SIG-M5 (cell line): ENCODE measurements at regions not wholly inside any gene's neighbourhood (a gene's known extent, or its start where the extent isn't known, plus 50 kb on each side); places are given as distances from the start of the nearest gene placed in this dataset.

Experiments
- DNase-seq: peaks from one replicate; lab custom pipeline; 2025; lab: John Stamatoyannopoulos, UW

GRCh38 chr16:56090076-56090475 is 101.2 kb upstream of the GNAO1 start:
- no peak for DNase-seq

DNA sequence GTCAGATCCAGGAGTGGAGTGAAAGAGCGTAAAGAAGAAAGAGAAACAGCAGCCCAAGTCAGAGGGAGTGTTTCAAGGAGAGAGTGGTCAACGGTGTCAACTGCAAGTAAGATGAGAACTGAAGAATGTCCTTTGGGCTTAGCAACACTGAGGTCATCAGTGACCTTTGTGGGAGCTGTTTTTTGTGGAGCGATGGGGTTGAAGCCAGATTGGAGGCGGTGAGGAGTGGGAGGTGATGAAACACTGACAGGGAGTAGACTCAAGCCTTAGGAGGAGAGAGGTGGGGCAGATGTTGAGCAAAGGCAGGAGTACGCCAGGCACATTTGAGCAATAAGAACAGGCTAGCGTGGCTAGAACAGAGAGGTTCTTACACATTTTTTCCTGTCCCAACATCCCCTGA is 103.7 kb upstream of the GNAO1 start:
- no peak for DNase-seq

GRCh38 chr16:56081371-56081770 is 109.9 kb upstream of the GNAO1 start:
- no peak for DNase-seq

DNA sequence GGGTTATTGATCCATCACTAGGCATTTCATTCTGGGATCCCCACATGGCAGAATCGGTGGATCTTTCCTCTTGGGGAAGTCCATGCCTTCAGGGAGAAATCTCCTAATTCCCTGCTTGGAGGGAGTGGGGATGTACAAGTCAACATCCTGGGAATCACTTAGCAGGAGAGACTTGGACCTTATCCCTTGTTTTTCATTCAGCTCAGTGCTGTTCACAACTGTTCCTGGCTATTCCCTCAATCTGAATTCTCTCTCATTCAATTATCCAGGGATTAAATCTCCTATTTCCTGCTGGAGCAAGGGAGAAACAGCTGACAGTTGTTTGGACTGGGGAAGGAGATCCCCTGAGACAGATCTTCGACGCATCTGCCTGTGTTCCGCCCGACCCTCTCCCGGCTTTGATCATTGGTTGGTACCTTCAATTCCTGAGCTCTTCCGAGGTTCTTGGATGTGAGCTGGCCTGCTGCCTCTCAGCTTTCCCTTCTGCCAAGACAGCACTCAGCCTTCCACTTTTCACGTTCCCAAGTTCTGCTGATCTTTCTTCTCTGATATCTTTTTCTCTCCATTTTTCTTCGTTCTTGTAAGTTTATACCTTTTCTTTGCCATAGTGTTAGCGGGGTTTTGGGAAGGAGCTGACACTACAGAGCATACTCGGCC is 115.4 kb upstream of the GNAO1 start:
- no peak for DNase-seq

DNA sequence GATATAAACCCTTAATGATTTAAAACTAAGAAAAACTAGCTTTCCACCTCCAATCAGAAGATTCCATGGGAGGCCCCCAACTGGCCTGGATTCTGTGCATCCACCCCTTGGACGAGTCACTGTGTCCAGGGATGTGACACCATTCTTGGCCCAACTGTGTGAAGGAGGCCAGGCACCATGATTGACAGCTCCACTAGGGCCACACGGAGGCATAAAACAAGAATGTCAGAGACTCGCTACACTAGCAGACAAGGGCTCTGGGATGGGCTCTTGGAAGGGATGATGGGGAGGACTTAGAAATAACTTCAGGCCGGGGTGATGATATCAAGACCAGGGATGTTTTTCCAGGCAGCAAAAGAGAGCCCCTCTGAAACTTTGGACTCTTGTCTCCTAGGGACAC is 117.8 kb upstream of the GNAO1 start:
- no peak for DNase-seq

DNA sequence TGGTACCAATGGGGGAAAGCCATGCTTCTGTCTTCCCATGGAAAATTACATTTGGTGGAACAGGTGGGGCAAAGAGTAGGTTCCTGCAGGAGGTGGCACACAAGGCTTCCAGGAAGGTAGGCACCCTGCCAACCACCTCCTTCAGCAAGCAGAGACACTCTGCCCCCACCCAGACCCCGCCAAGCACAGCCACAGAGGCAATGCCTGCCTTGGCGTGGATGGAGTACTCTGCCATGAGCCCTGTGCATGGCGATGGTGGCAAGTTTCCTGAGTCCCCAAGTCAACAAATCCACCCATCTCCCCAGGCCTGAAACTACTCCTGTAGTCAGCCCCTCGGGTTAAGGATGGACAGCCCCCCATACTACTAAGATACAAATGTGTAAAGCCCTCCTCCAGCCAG is 119.2 kb upstream of the GNAO1 start:
- DNase-seq = no peak

GRCh38 chr16:56068816-56069215 is 122.5 kb upstream of the GNAO1 start:
- no peak for DNase-seq

DNA sequence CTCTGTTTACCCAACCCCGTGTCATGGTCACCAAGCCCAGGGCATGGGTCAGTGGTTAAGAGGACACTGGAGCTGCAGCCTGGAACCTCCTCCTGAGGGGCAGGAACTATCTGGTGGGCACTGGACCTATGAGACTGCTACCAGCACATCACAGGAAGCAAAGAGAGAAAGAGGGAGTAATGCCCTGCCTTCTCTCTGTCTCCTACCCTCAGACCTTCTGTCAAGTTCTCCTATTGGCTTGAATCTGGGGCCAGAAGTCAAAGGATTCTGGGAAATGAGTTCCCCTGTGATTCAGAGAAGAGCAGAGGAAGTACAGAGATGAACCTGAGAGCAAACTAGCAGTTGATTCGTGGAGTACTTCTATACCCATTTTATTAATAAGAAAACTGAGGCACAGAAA is 123.0 kb upstream of the GNAO1 start:
- no peak for DNase-seq

DNA sequence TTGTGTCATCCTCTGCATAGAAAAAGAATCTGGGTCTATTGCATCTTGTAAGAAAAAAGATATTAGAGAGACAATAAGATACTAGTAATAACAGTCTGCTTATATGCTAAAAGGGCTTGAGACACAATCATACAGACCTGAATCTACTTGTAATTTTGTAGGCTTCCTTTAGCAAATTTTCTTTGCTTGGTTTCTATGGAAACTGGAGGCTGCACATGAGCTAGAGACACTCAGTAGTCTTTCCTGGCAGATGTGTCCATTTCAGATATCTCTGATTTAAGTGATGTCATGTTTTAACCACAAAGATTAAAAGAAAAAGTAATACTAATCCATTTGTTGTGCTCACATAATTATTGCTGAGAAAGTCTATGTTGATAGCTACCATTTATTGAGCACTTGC is 123.9 kb upstream of the GNAO1 start:
- DNase-seq = no peak

DNA sequence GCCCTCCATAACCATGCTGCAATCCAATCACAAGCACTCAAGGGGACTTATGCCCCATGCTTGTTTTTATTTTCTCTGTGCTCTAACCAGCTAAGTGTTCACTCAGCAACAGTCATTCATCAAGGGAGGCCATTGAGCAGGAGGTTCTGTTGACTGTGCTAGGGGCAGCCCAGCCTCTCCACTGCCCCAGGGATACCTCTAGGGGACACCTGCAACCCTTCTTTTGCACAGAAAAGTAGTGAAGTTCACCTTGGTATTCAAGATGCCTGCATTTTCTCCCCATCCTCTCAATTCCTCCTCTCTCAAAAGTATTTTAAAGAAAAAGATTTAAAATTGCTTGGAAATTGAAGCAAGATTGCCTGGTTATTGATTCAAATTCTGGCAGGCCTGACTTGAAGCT is 124.7 kb upstream of the GNAO1 start:
- no peak for DNase-seq

- DNase-seq = no peak
These were observed 128.2 kb upstream of the GNAO1 start for GRCh38 chr16:56063111-56063510.

- DNase-seq = no peak
These were observed 134.1 kb upstream of the GNAO1 start for GRCh38 chr16:56057151-56057550.

- DNase-seq = no peak
These were observed 140.4 kb upstream of the GNAO1 start for GRCh38 chr16:56050916-56051315.

GRCh38 chr16:56048425-56049105 is 142.7 kb upstream of the GNAO1 start:
- DNase-seq = peak; percentile 49

DNA sequence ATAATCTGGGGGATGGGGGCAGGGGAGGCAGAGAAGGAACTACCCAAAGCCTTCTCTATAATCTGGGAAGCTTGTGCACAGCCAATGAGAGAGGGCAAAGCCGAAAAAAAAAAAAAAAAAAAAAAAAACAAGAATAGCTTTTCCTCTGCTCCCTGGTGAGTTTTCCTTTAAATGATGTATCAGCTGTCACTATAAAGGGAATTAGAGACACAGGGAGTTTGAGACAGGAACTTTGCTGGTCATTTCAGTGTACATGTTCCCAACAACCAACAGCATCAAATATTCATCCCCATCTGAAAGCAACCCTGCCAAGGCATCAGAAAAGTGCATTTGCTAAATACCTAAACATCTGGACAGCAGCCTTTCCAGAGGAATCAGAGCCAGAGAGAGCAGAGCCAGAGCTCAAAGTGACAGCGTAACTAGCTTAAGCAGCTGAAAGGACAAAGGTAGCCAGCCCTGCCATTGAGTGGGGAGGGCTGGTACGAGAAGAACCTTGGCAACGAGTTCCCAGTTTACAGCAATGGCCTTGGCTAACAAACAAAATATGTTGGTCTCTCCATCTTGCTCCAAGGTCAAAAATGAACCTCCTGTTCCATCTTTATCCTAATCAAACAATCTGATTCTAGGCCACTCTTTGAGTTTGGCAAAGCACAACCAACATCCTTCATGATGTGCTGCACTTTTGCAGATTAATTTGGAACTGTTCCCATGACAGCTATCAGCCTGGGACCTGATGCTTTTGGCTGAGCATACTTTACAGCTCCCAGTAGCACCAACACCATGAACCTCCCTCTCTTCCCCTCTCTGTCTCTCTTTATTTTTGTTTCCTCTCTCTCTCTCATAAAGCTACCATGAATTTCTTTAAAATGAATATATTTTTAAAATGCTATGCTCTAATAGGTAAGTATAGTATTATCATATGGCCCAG is 143.7 kb upstream of the GNAO1 start:
- DNase-seq = no peak

GRCh38 chr16:56042416-56042815 is 148.9 kb upstream of the GNAO1 start:
- DNase-seq = no peak

DNA sequence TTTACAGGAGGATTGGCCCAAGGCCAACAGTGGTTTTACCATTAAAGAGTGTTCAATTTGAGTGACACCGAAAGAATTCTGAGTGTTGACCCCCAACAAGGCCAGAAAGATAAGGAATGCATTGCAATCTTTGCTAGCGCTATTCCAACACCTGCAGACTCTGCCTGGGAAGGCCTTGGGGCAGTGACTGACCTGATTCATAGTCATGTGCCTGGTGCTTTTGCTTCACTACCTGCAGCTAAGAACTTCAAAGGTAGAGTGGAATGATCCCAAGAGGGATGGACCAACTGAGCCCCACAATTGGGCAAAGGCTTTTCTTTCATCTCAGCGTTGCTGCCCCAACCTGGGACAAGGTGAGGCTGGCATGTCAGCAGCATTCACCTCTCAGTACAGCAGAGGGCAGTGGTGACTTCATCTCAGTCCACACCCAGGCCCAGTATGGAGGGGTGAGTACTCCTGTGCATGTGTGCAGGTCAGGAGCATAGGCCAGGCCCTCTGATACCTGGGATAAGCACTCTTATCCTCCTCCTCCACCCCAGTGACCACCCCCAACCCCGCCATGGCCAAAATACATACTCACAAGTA is 149.6 kb upstream of the GNAO1 start:
- no peak for DNase-seq

- no peak for DNase-seq
These were observed 152.7 kb upstream of the GNAO1 start for GRCh38 chr16:56038564-56039098.

GRCh38 chr16:56032072-56032471 is 156.9 kb upstream of the CES5A start:
- DNase-seq = no peak

DNA sequence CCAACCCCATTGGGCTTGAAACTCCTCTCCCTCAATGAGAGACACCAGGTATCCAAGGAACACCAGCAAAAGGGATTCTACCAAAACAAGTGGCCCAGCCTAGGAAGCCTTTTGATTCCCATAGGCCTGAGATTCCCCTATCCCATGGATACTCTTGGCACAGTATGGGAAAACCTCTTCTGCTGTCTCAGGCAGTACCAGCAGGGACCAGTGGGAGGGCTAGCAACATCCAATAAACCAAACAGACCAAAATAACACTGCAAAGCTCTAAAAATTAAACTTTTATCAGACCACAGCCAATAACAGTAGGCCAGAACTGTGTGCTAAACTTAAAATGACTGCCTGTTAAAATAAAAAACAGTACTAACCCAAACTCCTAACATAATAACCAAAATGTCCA is 153.9 kb upstream of the CES5A start:
- DNase-seq = no peak

DNA sequence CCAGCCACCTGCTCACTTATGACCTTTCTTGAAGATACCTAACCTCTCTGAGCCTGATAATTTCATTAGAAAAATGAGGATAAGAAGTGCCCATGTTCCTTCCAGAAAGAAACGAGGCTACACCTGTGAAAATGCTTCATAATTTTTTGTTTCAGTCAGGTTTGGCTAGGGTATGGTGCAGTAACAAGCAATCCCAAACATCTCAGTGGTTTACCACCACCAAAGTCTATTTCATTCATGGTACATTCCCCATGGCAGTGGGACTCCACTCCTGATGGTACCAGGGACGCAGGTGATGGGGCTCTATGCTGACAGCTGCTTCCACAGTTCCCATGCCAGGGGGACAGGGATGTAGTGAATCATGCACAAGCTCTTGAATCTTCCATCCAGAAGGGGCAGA is 147.6 kb upstream of the CES5A start:
- no peak for DNase-seq

DNA sequence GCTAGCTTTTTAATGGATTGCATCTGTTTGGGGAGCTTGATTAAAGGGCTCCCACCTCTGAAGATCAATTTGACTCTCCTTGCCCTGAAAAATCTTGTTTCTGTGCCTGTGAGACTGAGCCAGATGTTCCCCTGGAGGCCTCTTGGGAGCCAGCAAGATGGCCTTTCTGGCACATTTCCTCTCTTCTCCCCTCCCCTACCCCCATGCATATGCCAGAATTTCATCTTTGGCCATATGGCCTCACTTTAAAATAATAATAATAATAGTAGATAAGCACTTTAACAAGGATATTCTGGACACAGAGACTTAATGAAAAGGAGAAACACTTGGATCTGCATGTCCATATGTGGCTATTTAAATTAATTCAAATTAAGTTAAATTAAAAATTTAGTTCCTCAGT is 144.1 kb upstream of the CES5A start:
- DNase-seq = no peak
